HCT116 (cell line): ENCODE measurements at regions not wholly inside any gene's neighbourhood (a gene's known extent, or its start where the extent isn't known, plus 50 kb on each side); places are given as distances from the start of the nearest gene placed in this dataset.

ENCODE experiments used
- ATAC-seq: fragments of 200-7000 bp; cut with Tn5 transposase; 2 replicates; pipeline ENCODE4 v1.9.1; 2020; ENCODE audit warnings: mild to moderate bottlenecking, moderate library complexity
- BruUV-seq: library from RNA; stranded (reverse); fragments of 400-500 nt; replicated peaks from 2 replicates; lab custom pipeline; 2021; lab: Mats Ljungman, UMichigan
- CTCF ChIA-PET: fragments of 300-600 bp; sonication (Branson Sonifier 250); formaldehyde crosslinking; loops from one replicate; lab custom pipeline; 2021; ENCODE audit warnings: antibody characterized with exemption; lab: Charles Lee
- POLR2A ChIA-PET: fragments of 300-600, 350-600 bp; sonication (Branson Sonifier 250); formaldehyde crosslinking; loops from one replicate; lab custom pipeline; 2021; ENCODE audit warnings: antibody characterized with exemption; lab: Charles Lee
- RAD21 ChIA-PET, 2 experiments: fragments of 300-600 bp; sonication (Branson Sonifier 250); formaldehyde crosslinking; loops; one replicate each; lab custom pipeline; 2023; ENCODE audit warnings: low total read pairs in 2 of 2; ENCODE audit not compliant: uncharacterized antibody in 2 of 2, unreplicated experiment in 2 of 2, low non-redundant PET in 1 of 2; lab: Charles Lee
- DNase-seq: peaks from one replicate; pipeline ENCODE4 v3.0.0-alpha.2; 2010; ENCODE audit warnings: low read depth, low spot score
- H2AFZ ChIP-seq: fragments of 200-600 bp; shearing (Covaris generic), sonication (generic); 2 replicates; pipeline ENCODE4 v1.6.1; 2017; ENCODE audit warnings: low read depth, mixed run types, mixed read lengths, antibody characterized with exemption, low read length; ENCODE audit not compliant: poor library complexity, severe bottlenecking
- H3K27ac ChIP-seq: 2 replicates; pipeline ENCODE4 v1.5.1; 2012; ENCODE audit warnings: low read depth, low read length
- H3K27me3 ChIP-seq: fragments of 200-600 bp; sonication (generic); 2 replicates; pipeline ENCODE4 v1.6.1; 2016; ENCODE audit warnings: mixed run types, low read length, mixed read lengths; ENCODE audit not compliant: insufficient read depth
- H3K36me3 ChIP-seq, 2 experiments: fragments of 200-500 bp in 1 of 2; fragments of 200-600 bp in 1 of 2; sonication (Bioruptor generic) in 1 of 2; sonication (generic) in 1 of 2; 2 replicates each; pipeline versions ENCODE4 v1.5.1 to v1.6.1; 2014 to 2016; ENCODE audit warnings: low read length in 2 of 2, inconsistent platforms in 1 of 2, mixed read lengths in 1 of 2, mixed run types in 1 of 2; ENCODE audit not compliant: insufficient read depth in 2 of 2, control insufficient read depth in 1 of 2
- H3K4me1 ChIP-seq, 2 experiments: fragments of 200-600 bp in 1 of 2; sonication (generic) in 1 of 2; 2 replicates each; pipeline versions ENCODE4 v1.5.1 to v1.6.1; 2012 to 2017; ENCODE audit warnings: low read length in 2 of 2, inconsistent platforms in 1 of 2, mild to moderate bottlenecking in 1 of 2, mixed read lengths in 1 of 2, mixed run types in 1 of 2, moderate library complexity in 1 of 2; ENCODE audit not compliant: insufficient read depth in 2 of 2, control insufficient read depth in 1 of 2
- H3K4me2 ChIP-seq: fragments of 200-600 bp; sonication (generic); 2 replicates; pipeline ENCODE4 v1.6.1; 2017; ENCODE audit warnings: mixed run types, low read length, mixed read lengths
- H3K4me3 ChIP-seq, 2 experiments: fragments of 200-600 bp in 1 of 2; sonication (generic) in 1 of 2; replicated peaks in 1 of 2; 2 replicates each; pipeline ENCODE4 v1.5.1; 2011 to 2016; ENCODE audit warnings: low read length in 2 of 2, control low read depth in 1 of 2, low read depth in 1 of 2, mild to moderate bottlenecking in 1 of 2, mixed read lengths in 1 of 2, mixed run types in 1 of 2
- H3K79me2 ChIP-seq: fragments of 200-600 bp; sonication (generic); 2 replicates; pipeline ENCODE4 v1.6.1; 2017; ENCODE audit warnings: mild to moderate bottlenecking, mixed run types, low read length, moderate library complexity, mixed read lengths; ENCODE audit not compliant: insufficient read depth
- H3K9ac ChIP-seq: fragments of 200-600 bp; sonication (generic); 2 replicates; pipeline ENCODE4 v1.6.1; 2016; ENCODE audit warnings: low read length, mixed read lengths
- H3K9me2 ChIP-seq: fragments of 200-600 bp; sonication (generic), shearing (Covaris generic); 2 replicates; pipeline ENCODE4 v1.6.1; 2017; ENCODE audit warnings: mixed run types, mild to moderate bottlenecking, moderate library complexity; ENCODE audit not compliant: insufficient read depth
- H3K9me3 ChIP-seq, 2 experiments: fragments of 200-500 bp in 1 of 2; fragments of 200-600 bp in 1 of 2; sonication (Bioruptor generic) in 1 of 2; sonication (generic) in 1 of 2; 2 replicates each; pipeline ENCODE4 v1.6.1; 2014 to 2017; ENCODE audit warnings: low read length in 2 of 2, mixed read lengths in 2 of 2, inconsistent platforms in 1 of 2, low read depth in 1 of 2, mild to moderate bottlenecking in 1 of 2, mixed run types in 1 of 2, moderate library complexity in 1 of 2; ENCODE audit not compliant: control insufficient read depth in 1 of 2, insufficient read depth in 1 of 2
- H4K20me1 ChIP-seq: fragments of 200-600 bp; sonication (generic), shearing (Covaris generic); 2 replicates; pipeline ENCODE4 v1.6.1; 2017; ENCODE audit warnings: mixed run types, mild to moderate bottlenecking, moderate library complexity; ENCODE audit not compliant: insufficient read depth
- CEBPB ChIP-seq: IDR thresholded peaks from 2 replicates; pipeline ENCODE4 v1.6.1; 2012; ENCODE audit warnings: low read depth
- JUND ChIP-seq: IDR thresholded peaks from 2 replicates; pipeline ENCODE4 v1.6.1; 2012
- POLR2AphosphoS5 ChIP-seq: IDR thresholded peaks from 2 replicates; pipeline ENCODE4 v1.6.1; 2011; ENCODE audit warnings: mild to moderate bottlenecking, low read depth, low read length, moderate library complexity
- ZNF274 ChIP-seq: fragments of 200-500 bp; sonication (Bioruptor generic); IDR thresholded peaks from 2 replicates; pipeline ENCODE4 v1.6.1; 2014; ENCODE audit warnings: mild to moderate bottlenecking, low read depth, low read length, inconsistent platforms
- intact Hi-C: fragments of 100-400 bp; cut with micrococcal nuclease; formaldehyde crosslinking; loops from 2 replicates; pipeline ENCODE4 v1.10.0; 2022
- TF ChIP-seq, protein P1 (sequence below): IDR thresholded peaks from 2 replicates; pipeline ENCODE4 v1.6.1; 2012

DNA sequence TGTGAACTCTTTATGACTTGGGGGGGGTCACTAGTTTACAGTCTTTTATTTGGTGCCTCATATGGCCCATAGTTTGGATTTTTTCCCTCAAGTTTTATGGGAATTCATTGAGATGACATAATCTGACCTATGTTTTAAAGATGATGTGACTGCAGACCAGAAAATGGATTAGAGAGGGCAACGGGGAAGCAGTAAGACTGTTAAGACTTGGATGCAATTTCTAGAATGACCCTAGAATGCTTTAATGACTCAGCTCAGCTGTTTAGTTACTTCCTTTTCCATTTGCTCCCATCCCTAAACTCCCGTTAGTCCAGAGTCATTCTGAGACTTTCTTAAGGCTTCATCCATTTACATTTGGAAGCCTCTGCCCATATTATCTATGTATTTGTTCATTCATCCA, 59.9 kb upstream of the PDGFRA start:
- no peaks in the 10 kb centered on the region for H3K79me2 ChIP-seq
- TF ChIP-seq POLR2AphosphoS5 (no peak), JUND (no peak), CEBPB (no peak)
- no peaks in the 10 kb centered on the region for H3K9me3 ChIP-seq
- no peaks in the 10 kb centered on the region for H3K36me3 ChIP-seq
- peaks cover 7 to 16% of the 10 kb centered on the region in 2 experiments; a peak in 3 of 4 replicates for H3K4me1 ChIP-seq
- H3K27ac ChIP-seq, result no peak overlapping the region
- no peaks in the 10 kb centered on the region for H4K20me1 ChIP-seq
- no peak overlapping the region for H3K4me3 ChIP-seq
- H3K4me2 ChIP-seq, result no peak overlapping the region
- ChIA-PET CTCF (no interaction called here), POLR2A (no interaction called here), RAD21 (no interaction called here)
- no peak overlapping the region for H3K9ac ChIP-seq
- BruUV-seq, result no TSS peak
- no peak overlapping the region for H2AFZ ChIP-seq
- no peaks in the 10 kb centered on the region for H3K9me2 ChIP-seq
- DNase-seq (no peak), ATAC-seq (no peak)
- intact Hi-C loops, result no loop called here
- no peaks in the 10 kb centered on the region for H3K27me3 ChIP-seq

DNA sequence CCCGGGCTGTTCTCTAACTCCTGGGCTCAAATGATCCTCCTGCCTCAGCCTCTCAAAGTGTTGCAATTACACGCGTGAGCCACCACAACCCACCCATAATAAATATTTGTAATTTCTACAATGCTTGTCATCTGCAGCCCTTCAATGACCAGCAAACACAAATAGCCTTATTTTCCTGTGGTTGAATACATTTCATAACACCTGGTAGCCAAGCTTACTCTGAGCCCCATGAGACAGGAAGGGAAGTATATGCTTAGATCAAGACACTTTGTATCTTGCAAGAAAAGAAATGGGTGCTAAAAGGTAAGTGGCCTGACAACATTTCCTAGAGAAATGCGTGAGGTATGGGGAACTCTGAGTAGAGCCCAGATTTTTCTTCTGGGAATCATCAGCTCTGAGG, 56.9 kb upstream of the PDGFRA start:
- TF ChIP-seq, protein P1, sequence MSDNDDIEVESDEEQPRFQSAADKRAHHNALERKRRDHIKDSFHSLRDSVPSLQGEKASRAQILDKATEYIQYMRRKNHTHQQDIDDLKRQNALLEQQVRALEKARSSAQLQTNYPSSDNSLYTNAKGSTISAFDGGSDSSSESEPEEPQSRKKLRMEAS, result no peak
- no peak for TF ChIP-seq ZNF274
- Histone ChIP-seq H3K4me2 (no peak overlapping the region), H3K9me2 (no peaks in the 10 kb centered on the region), H3K36me3 (no peaks in the 10 kb centered on the region), H3K4me3 (no peak overlapping the region), H3K9me3 (no peaks in the 10 kb centered on the region), H2AFZ (no peak overlapping the region), H3K9ac (no peak overlapping the region), H3K27ac (no peak overlapping the region), H4K20me1 (no peaks in the 10 kb centered on the region), H3K4me1 (no peaks in the 10 kb centered on the region), H3K79me2 (no peaks in the 10 kb centered on the region), H3K27me3 (no peaks in the 10 kb centered on the region)
- DNase-seq, result no peak
- ChIA-PET POLR2A (no interaction called here), CTCF (no interaction called here), RAD21 (no interaction called here)
- intact Hi-C loops, result no loop called here
- no peak for ATAC-seq
- no TSS peak for BruUV-seq
